ENCODE measurements at regions not wholly inside any gene's neighbourhood (a gene's known extent, or its start where the extent isn't known, plus 50 kb on each side); places are given as distances from the start of the nearest gene placed in this dataset.
"Not testable (repeated sequence)": the region's sequence is repeated elsewhere in the genome, so short reads cannot be mapped to it uniquely, and the experiment has no call there.

GRCh38 chr11:34001557-34002064, 49.9 kb upstream of the CAPRIN1 start:
- peaks cover 13% of the 10 kb centered on the region for H3K27me3 Mint-ChIP-seq

DNA sequence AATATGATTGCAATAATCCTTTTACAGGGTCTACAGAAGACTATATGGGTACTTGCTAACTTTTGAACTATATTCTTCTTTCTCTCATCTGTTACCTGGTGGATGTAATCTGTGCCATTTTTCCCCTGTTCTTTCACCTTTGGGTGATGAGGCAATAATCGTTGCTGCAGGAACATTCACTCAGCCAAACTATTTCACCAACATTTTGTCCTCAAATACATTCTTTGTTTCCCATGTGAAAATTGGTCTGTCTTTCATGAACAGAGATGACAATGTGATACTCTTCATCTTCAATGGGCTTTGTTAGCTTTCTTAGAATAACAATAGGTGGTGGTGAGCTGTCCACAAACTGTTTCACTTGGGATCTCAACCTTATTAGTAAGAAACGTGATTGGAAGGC, 52.1 kb upstream of the CAPRIN1 start:
- Mint-ChIP-seq H3K4me3 (no peak overlapping the region), H3K36me3 (no peaks in the 10 kb centered on the region), H3K27me3 (peaks cover 15% of the 10 kb centered on the region), H3K4me1 (ENCODE audit: low read depth) (peaks cover 8% of the 10 kb centered on the region), H3K9me3 (ENCODE audit: low read depth) (no peaks in the 10 kb centered on the region), H3K27ac (no peak overlapping the region)

More at GRCh38 chr11:34001557-34002064, 49.9 kb upstream of the CAPRIN1 start:
- H3K4me1 Mint-ChIP-seq (ENCODE audit: low read depth), result peaks cover 8% of the 10 kb centered on the region
- no peaks in the 10 kb centered on the region for H3K36me3 Mint-ChIP-seq
- no peak overlapping the region for H3K4me3 Mint-ChIP-seq
- H3K27ac Mint-ChIP-seq, result no peak overlapping the region
- H3K9me3 Mint-ChIP-seq (ENCODE audit: low read depth), result no peaks in the 10 kb centered on the region

GRCh38 chr11:33997584-33998251, 53.8 kb upstream of the CAPRIN1 start:
- Mint-ChIP-seq H3K9me3 (ENCODE audit: low read depth) (no peaks in the 10 kb centered on the region), H3K36me3 (no peaks in the 10 kb centered on the region), H3K4me1 (ENCODE audit: low read depth) (peaks cover 8% of the 10 kb centered on the region), H3K27ac (no peak overlapping the region), H3K27me3 (peaks cover 15% of the 10 kb centered on the region), H3K4me3 (no peak overlapping the region)

- Mint-ChIP-seq H3K4me1 (ENCODE audit: low read depth) (peaks cover 8% of the 10 kb centered on the region), H3K36me3 (no peaks in the 10 kb centered on the region), H3K27ac (no peak overlapping the region), H3K27me3 (peaks cover 15% of the 10 kb centered on the region), H3K9me3 (ENCODE audit: low read depth) (no peaks in the 10 kb centered on the region), H3K4me3 (peak overlapping the region; percentile 66)
These were observed 54.8 kb upstream of the CAPRIN1 start for GRCh38 chr11:33996498-33997454.

DNA sequence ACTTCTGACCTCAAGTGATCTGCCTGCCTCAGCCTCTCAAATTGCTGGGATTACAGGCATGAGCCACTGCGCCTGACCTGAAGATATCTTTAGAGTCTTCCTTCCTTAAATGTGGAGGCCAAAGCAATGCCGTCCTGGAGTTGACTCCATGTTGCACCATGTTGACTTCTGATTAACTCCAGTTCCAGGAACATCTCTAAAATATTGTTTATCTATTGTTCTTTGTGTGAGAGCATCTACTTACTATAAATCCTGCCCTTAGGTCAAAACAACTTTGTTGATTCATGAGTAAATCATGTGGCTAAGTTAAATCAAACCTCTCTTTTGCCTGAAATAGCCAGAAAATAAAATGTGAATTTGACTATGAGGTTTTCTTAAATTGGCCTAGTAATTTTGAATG, 56.6 kb upstream of the CAPRIN1 start:
- Mint-ChIP-seq H3K4me3 (no peak overlapping the region), H3K27ac (no peak overlapping the region), H3K9me3 (ENCODE audit: low read depth) (no peaks in the 10 kb centered on the region), H3K27me3 (peaks cover 15% of the 10 kb centered on the region), H3K36me3 (no peaks in the 10 kb centered on the region), H3K4me1 (ENCODE audit: low read depth) (peaks cover 13% of the 10 kb centered on the region)

DNA sequence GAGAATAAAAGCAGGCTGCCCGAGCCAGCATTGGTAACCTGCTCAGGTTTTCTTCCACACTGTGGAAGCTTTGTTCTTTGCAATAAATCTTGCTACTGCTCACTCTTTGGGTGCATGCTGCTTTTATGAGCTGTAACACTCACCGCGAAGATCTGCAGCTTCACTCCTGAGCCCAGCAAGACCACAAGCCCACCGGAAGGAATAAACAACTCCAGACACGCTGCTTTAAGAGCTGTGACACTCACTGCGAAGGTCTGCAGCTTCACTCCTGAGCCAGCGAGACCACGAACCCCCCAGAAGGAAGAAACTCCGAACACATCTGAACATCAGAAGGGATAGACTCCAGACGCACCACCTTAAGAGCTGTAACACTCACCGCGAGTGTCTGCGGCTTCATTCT, 60.4 kb upstream of the CAPRIN1 start:
- not testable (repeated sequence) for H3K36me3 Mint-ChIP-seq; H3K27me3 Mint-ChIP-seq; H3K27ac Mint-ChIP-seq; H3K9me3 Mint-ChIP-seq (ENCODE audit: low read depth); H3K4me1 Mint-ChIP-seq (ENCODE audit: low read depth)
- peak overlapping the region; percentile 70 for H3K4me3 Mint-ChIP-seq

GRCh38 chr11:33990131-33990530, 61.4 kb upstream of the CAPRIN1 start:
- not testable (repeated sequence) for H3K27ac Mint-ChIP-seq; H3K9me3 Mint-ChIP-seq (ENCODE audit: low read depth); H3K27me3 Mint-ChIP-seq; H3K36me3 Mint-ChIP-seq; H3K4me3 Mint-ChIP-seq; H3K4me1 Mint-ChIP-seq (ENCODE audit: low read depth)

DNA sequence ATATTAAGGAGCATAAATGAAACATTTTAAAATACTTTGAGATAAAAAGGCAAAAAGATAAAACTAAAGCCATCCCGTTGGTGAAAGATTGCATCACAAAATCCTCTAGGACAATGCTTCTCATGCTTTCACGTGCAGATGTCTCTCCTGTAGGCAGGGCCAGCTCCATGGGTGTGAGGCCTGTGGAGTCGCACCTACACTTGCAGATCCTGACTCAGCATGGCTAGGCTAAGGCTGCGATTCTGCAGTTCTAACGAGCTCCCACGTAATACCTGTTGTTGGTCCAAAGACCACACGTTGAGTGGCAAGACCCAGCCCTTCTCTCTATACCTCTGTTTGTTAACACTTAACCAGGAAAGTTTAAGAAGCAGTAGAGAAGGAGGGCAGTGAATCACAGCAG, 62.1 kb upstream of the CAPRIN1 start:
- H3K27ac Mint-ChIP-seq, result no peak overlapping the region
- no peaks in the 10 kb centered on the region for H3K9me3 Mint-ChIP-seq (ENCODE audit: low read depth)
- no peak overlapping the region for H3K4me3 Mint-ChIP-seq
- H3K36me3 Mint-ChIP-seq, result no peaks in the 10 kb centered on the region
- no peaks in the 10 kb centered on the region for H3K27me3 Mint-ChIP-seq
- H3K4me1 Mint-ChIP-seq (ENCODE audit: low read depth), result peaks cover 5% of the 10 kb centered on the region

GRCh38 chr11:33988586-33989370, 62.8 kb upstream of the CAPRIN1 start:
- no peaks in the 10 kb centered on the region for H3K36me3 Mint-ChIP-seq
- H3K4me1 Mint-ChIP-seq (ENCODE audit: low read depth), result peaks cover 5% of the 10 kb centered on the region
- no peak overlapping the region for H3K27ac Mint-ChIP-seq
- no peak overlapping the region for H3K4me3 Mint-ChIP-seq
- no peaks in the 10 kb centered on the region for H3K27me3 Mint-ChIP-seq
- no peaks in the 10 kb centered on the region for H3K9me3 Mint-ChIP-seq (ENCODE audit: low read depth)

GRCh38 chr11:33987975-33988580, 63.5 kb upstream of the CAPRIN1 start:
- Mint-ChIP-seq H3K9me3 (ENCODE audit: low read depth) (no peaks in the 10 kb centered on the region), H3K27ac (no peak overlapping the region), H3K4me3 (no peak overlapping the region), H3K36me3 (no peaks in the 10 kb centered on the region), H3K4me1 (ENCODE audit: low read depth) (peaks cover 5% of the 10 kb centered on the region), H3K27me3 (no peaks in the 10 kb centered on the region)

- Mint-ChIP-seq H3K4me3 (no peak overlapping the region), H3K27ac (no peak overlapping the region), H3K36me3 (no peaks in the 10 kb centered on the region), H3K9me3 (ENCODE audit: low read depth) (no peaks in the 10 kb centered on the region), H3K4me1 (ENCODE audit: low read depth) (peaks cover 5% of the 10 kb centered on the region), H3K27me3 (peaks cover 2% of the 10 kb centered on the region)
These were observed 64.0 kb upstream of the CAPRIN1 start for GRCh38 chr11:33987545-33987944.

DNA sequence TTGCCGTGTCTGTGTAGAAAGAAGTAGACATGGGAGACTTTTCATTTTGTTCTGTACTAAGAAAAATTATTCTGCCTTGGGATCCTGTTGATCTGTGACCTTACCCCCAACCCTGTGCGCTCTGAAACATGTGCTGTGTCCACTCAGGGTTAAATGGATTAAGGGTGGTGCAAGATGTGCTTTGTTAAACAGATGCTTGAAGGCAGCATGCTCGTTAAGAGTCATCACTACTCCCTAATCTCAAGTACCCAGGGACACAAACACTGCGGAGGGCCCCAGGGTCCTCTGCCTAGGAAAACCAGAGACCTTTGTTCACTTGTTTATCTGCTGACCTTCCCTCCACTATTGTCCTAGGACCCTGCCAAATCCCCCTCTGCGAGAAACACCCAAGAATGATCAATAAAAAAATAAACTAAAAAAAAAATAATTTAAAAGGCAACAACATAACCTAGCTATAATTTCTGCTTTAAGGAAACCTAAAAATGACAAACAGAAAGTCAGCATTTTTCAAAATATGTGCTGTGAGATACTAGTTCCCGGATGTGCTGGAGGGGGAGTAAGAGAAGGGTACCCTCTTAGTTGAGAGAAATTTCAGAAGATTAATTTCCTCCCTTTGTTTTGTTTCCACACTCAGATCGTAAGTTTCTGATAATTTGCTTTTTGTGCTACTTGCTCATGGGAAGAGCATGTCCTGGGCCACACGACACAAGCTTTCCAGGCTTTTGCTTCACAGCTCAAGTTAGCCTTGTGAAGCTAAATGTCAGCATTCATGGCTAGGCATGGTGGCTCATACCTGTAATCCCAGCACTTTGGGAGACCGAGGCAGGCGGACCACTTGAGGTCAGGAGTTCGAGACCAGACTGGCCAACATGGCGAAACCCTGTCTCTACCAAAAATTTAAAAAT, 64.7 kb upstream of the CAPRIN1 start:
- not testable (repeated sequence) for H3K27me3 Mint-ChIP-seq; H3K27ac Mint-ChIP-seq; H3K36me3 Mint-ChIP-seq; H3K4me3 Mint-ChIP-seq; H3K9me3 Mint-ChIP-seq (ENCODE audit: low read depth); H3K4me1 Mint-ChIP-seq (ENCODE audit: low read depth)

DNA sequence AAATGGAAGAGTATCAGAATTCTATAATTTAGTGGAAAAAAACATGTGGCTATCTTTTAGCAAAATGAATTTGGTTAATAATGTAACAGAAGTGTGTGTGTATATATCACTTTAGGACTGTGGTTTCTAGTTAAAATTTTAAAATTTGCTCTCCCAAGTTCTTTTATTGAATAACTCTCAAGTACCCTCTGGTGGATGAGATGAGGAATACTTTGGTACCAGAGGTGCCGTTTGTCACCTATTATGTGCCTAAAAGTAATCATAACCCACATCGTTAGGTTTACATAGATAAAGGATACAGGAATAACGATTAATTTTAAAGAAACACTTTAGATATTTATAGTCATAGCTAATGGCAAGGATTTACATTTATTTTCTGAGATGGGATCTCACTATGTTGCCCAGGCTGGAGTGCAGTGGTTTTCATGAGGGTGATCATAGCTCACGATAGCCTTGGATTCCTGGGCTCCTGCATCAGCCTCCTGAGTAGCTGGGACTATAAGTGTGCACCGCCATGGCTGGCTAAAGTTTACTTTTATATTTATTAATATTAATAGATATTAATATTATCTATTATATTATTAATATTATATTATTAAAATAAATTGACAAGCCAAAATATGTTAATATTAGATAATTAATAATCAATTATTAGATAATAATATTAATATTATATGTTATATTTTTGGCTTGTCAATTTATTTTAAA, 66.7 kb upstream of the CAPRIN1 start:
- no peaks in the 10 kb centered on the region for H3K4me1 Mint-ChIP-seq (ENCODE audit: low read depth)
- H3K9me3 Mint-ChIP-seq (ENCODE audit: low read depth), result no peaks in the 10 kb centered on the region
- H3K36me3 Mint-ChIP-seq, result no peaks in the 10 kb centered on the region
- no peak overlapping the region for H3K27ac Mint-ChIP-seq
- H3K27me3 Mint-ChIP-seq, result peaks cover 5% of the 10 kb centered on the region
- H3K4me3 Mint-ChIP-seq, result no peak overlapping the region

Measured in activated naive CD8-positive, alpha-beta T cell (primary cell).